ENCODE measurements at regions not wholly inside any gene's neighbourhood (a gene's known extent, or its start where the extent isn't known, plus 50 kb on each side); places are given as distances from the start of the nearest gene placed in this dataset.

DNA sequence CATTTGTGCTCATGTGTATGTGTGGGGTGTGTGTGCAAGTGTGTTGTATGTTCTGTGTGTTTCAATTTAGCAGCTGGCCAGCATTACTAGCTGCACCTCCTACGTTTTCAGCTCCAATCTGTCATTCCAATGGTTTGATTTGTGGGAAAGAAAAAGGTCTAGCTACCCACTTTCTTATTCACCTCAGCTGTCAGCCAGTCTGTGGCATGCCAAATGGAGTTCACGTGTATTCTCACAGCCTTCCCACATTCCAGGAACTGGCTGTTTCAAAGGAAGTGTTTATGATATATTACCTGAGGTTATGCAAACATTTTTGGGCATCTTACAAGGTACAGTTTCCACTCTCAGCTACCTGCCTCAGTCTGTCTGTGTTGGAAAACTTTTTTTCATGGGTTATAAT lies 220.2 kb upstream of the CPNE8 start:
- DNase-seq (ENCODE audit: low read depth in 2 of 2): no peak

DNA sequence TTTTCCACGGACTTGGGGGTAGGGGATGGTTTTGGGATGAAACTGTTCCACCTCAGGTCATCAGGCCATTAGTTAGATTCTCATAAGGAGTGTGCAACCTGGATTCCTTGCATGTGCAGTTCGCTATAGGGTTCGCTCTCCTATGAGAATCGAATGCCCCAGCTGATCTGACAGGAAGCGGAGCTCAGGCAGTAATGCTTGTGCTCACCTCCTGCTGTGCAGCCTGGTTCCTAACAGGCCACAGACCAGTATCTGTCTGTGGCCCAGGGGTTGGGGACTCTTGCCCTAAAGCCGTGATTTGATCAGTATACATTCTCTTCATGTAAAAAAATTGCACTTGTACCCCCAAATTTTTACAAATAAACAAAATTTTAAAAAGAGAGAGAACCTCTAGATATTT lies 219.4 kb upstream of the CPNE8 start:
- DNase-seq (ENCODE audit: low read depth in 2 of 2): no peak

DNA sequence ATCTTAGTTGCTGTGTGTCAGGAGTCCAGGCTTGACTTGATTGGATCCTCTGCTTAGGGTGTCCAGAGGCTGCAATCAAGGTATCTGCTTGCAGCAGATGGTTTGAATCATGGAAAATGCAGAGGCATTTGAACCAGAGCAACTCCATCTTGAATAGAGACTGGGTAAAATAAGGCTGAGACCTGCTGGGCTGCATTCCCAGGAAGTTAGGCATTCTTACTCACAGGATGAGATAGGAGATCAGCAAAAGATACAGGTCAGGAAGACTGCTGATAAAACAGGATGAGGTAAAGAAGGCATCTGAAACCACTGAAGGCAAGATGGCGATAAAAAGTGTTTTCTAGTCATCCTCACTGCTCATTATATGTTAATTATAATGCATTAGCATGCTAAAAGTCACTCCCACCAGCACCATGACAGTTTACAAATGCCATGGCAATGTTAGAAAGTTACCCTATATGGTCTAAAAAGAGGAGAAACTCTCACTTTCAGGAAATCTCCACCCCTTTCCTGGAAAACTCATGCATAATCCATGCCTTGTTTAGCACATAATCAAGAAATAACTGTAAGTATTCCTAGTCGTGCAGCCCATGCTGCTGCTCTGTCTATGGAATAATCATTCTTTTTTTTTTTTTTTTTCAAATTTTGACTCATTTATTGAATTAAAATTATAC lies 218.3 kb upstream of the CPNE8 start:
- no peak for DNase-seq (ENCODE audit: low read depth in 2 of 2)

DNA sequence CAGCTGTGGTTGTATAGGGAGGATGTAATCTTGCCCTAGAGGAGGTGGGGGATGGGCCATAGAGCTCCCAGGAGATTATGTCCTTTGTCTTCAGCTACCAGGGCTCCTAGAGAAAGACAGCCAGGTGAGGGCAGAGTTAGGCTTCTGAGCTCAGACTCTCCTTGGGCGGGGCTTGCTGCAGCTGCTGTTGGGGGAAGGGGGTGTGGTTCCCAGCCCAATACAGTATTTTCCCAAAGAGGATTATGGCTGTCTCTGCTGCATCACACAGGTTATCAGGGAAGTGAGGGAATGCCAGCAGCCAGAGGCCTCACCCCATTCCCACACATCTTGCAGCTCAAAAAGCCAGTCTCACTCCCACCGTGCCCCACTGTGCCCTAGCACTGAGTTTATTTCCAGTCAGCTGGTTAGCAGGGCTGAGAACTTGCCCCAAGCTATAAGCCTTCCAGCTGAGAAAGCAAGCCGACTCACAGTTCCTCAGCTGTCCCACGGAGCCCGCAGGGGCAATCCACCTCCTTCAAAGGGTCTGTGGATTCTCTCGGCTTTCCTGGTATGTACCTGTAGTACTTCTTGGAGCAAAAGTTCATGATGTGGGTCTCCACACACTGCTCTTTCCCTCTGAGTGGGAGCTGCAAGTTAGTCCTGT lies 217.3 kb upstream of the CPNE8 start:
- DNase-seq (ENCODE audit: low read depth in 2 of 2): no peak

DNA sequence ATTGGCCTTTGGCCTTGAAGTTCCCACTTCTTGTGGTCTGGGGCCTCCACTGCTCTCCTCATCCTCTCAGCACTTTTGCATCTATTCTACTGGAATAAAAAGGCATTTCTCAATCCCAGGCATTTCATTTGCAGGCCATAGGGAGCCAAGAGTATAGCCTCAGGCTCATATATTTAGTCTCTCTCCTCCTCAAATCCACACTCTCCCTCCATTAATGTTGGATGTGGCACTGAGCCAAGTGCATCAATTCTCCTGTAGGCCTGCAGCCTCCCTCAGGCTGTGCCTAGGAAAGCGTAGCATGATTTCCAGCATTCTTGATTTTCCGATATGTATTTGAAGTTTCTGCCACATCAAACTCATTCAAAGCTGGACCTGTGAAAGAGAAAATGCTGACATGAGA lies 211.5 kb upstream of the CPNE8 start:
- DNase-seq (ENCODE audit: low read depth in 2 of 2): no peak

DNA sequence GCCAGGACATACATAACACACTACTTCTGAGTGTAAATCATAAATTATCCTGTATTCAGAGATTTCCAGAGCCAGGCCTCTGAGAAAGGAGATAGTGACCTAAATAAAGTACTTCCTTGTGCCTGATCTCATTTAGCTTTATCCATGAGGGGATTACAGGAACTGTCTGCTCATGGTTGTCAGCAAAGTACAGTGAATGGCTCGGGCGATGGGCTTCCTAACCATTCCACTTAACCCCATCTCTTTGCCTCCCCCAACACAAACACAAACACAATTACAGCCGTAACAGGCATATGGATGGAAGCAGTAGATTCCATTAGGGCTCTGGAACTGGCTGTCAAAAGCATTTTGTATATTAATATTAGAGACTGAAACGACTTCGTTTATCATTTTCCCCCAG lies 206.7 kb upstream of the CPNE8 start:
- DNase-seq (ENCODE audit: low read depth in 2 of 2): no peak

DNA sequence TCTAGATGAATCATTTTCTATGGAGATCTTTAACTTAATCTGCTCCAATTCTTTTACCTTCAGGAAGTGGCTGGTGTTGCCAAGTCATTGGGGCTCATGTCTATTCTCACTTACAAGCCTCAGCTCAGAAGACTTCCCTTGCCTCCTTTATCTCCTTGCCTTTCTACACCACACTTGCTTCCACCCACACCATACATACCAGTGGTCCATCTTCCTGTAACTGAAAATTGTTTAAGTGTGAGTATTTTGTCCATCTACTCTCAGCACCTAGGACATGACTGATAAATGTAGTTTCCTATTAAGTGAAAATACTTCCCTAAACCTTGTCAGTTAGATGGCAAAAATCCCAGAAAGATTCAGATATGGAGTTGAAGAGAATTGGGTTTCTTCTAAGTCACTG lies 199.7 kb upstream of the CPNE8 start:
- no peak for DNase-seq (ENCODE audit: low read depth in 2 of 2)

DNA sequence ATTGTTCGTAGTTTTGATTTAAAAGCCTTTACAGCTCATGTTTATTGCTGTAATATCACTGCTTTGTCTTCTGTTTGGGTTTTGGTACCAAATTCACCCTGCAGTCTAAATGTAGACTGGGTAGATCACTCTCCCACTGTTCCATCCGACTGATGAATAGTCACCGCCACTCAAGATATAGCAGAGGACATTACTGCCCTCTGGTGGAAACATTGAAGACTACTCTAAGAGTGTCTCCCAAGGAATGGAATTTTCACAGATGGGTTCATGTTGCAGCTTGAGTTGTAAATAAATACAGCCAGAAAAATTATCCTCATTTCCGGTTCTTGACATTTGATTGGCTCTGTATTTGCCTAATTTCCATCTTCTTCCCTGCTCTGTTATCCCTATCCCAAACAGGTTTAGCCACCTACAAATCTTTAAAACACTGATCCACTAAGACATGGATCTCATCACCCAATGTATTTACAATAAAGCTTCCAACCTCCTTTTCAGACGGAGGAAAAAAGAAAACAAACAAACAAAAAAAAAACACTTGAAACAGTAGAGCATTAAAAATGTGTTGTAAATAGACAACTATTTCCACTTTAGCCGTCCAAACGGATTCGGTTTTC lies 198.3 kb upstream of the CPNE8 start:
- no peak for DNase-seq (ENCODE audit: low read depth in 2 of 2)

DNA sequence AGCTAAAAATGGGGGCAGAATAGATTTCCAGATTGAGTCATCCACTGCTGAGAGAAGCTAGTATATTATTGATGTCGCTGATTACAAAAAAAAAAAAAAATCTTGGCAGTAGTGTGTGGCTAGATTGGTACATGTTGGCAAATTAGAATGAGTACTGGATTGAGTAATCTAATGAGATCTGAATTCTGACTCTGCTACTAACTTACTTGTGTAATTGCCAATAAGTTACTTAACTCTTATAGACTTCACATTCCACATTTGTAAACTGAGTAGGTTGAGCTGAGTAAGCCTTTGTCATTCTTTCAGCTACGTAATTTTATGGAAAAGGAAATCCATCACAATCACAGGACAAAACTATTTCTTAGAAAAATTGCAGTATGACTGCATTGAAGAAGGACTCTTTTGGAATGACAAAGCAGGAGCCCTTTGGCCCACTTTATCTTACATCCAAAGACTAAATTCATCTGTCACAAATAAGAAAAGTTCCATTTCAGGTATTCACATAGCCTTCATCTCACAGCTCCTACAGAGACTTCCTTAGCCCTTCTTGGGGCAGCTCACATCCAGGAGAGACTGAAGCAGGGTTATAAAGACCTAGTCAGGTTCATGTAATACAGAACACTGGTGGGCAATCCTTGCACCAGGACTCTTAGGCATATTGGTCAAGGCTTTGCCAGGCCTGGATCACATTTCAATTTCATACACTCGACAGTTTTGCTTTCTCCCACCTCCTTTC lies 197.3 kb upstream of the CPNE8 start:
- peak in 1 of 2 experiments; percentile 2 for DNase-seq (ENCODE audit: low read depth in 2 of 2)

DNA sequence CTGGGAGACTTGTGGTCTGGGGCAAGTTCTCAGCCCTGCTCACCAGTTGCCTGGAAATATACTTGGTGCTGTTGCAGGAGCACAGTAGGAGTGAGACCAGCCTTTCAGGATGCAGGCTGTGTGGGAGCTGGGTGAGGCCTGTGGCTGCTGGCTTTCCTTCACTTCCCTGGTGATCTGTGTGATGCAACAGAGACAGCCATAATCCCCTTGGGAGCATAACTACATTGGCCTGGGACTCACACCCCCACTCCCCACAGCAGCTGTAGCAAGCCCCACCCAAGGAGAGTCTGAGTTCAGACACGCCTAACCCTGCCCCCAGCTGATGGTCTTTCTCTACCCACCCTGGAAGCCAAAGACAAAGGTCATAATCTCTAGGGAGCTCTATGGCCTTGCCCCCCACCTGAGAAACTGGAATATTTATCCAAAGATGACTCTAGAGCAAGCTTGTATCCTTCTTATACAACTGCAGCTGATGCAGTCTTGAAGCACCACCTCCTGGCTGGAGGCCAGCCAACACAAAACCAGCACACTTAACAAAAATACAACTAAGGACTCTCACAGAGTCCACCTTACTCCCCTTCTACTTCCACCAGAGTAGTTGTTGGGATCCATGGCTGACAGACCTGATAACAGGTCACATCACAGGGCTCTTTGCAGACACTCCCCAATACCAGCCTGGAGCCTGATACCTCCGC lies 190.4 kb upstream of the CPNE8 start:
- DNase-seq (ENCODE audit: low read depth in 2 of 2): no peak

DNA sequence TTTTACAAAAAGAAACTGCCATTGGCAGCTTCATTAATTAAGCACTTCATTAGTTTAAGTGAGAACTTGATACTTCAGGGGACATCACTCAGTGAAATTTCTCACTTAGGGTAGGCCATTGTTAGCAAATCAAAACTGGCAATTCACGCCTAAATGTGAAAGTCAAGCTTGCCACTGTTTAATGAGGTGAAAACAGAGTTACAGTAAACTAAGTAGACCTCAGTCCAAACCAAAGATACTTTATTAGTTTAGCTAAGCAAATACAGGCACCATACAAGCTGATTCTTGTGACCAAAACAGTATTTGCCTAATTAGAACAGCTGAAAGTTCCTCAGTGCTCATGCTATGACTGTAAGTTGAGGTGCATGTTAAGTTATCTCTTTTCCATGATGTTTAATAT lies 176.5 kb upstream of the CPNE8 start:
- no peak for DNase-seq (ENCODE audit: low read depth in 2 of 2)

DNA sequence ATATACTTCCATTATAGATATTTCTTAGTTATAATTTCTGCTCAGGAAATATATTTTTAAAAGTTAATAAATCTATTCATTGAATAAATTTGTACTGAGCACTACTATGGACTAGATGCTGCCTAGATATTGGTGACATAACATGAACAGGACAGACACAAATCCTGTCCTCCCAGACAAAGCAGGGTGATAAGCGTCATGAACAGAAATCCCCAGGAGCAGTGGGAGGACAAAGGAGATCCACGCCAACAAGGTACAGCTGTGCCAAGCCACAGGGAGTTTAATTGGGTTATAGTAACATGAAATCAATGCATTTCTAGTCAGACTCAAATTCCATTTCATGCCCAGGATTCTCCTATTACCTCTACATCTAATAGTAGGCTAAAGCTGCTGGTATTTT lies 171.8 kb upstream of the CPNE8 start:
- DNase-seq (ENCODE audit: low read depth in 2 of 2): no peak

DNA sequence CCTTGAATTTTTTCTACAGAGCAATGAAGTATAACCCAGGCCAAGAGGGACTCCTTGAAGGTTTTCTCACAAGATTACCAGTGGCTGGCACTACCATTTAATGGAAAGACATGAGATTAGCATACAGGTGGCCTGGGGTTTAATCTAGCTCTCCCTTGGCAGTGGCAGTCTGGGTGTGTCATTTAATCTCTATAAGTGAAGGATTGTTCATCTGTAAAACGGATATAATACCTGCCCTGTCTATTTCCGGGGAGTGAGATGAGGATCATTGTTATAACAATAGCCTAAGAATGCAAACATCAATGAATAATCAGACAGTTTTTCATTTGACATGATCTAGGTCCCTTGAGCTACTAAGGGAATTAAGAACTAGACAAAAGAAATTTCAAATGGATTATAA lies 168.7 kb upstream of the CPNE8 start:
- DNase-seq (ENCODE audit: low read depth in 2 of 2): no peak

DNA sequence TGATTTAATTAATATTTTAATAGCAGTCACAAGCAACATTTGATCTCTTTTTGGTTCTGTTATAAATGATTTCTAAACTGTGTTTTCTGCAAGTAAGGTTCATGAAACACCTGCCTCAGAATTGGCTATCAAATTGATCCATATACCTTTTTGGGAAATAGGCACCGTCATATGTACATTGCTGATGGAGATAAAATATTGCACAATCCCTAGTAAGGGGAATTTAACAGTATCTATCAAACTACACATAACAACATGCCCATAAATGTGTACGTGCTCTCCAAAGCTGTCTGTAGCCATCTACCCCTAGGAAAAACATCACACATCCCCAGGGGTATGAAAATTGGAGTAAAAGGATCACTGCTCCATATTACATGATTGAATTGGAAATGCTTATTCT lies 167.3 kb upstream of the CPNE8 start:
- no peak for DNase-seq (ENCODE audit: low read depth in 2 of 2)

DNA sequence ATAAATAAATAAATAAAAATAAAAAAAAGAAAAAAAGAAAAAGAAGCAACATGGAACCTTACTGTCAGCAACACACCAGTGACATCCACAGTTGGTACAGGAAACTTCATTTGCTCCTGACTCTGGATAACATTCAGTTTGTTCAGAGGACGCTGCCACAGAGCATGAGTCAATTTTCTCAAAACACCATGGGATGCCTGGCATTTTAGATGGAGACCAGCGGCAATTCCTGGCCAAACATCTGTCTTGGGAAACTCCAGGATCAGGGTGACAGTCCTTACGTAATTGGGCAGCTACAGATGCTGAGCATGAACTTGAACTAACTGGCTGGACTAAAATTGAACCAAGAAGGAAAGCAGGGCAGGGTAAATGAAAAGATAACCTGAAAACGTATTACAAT lies 166.2 kb upstream of the CPNE8 start:
- DNase-seq (ENCODE audit: low read depth in 2 of 2): no peak

DNA sequence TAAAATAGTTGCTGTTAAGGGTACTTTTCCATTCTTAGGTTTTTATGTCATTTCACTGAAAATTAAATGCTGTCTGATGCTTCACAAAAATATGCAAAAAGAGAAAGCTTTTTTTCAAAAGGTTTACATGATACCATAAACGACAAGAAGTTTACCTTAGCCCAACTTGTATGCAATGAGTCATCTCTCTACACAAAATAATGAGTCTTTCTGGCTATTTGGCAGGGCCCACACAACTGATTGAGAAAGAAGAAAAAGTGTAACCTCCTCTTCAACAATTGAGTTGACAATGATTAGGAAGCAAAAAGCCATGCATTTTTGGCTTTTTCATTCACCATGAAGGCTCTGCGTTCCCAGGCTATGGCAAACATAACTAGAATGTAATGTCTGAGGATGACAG lies 165.4 kb upstream of the CPNE8 start:
- no peak for DNase-seq (ENCODE audit: low read depth in 2 of 2)

DNA sequence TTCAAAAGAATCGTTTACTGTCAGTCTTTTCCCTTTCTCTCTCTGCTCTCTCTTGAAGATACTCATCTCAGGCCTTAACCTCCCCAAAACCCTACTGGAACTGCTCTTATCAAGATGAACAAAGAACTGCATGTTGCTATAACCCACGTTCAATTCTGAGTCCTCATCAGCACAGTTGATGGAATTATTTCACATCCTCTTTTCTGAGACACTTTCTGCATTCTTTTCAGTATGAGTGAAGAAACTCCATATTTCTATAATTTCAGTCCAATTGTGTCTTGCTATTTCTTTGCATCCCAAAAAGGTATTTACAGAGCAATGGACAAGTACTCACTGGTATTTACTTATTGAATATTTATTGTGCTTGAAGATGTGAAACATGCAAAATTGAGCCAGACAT lies 160.1 kb upstream of the CPNE8 start:
- DNase-seq (ENCODE audit: low read depth in 2 of 2): no peak

DNA sequence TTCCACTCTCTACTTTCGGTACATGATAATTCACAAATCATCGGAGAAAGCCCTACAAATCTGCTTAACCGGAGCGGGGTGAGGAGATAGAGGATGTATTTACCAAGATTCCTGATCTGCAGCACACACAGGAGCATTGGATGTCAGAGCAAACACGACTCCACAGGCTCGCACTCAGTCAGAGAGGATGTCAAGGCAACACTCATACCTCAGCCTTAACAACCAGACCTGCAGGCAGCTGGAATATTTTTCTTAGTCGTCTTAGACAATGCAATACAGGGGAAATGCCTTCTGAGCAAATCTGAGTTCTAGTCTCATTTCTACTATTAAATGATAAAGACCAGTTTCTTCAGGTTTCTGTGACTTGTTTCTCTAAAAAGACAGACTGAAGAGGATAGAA lies 159.3 kb upstream of the CPNE8 start:
- no peak for DNase-seq (ENCODE audit: low read depth in 2 of 2)

DNA sequence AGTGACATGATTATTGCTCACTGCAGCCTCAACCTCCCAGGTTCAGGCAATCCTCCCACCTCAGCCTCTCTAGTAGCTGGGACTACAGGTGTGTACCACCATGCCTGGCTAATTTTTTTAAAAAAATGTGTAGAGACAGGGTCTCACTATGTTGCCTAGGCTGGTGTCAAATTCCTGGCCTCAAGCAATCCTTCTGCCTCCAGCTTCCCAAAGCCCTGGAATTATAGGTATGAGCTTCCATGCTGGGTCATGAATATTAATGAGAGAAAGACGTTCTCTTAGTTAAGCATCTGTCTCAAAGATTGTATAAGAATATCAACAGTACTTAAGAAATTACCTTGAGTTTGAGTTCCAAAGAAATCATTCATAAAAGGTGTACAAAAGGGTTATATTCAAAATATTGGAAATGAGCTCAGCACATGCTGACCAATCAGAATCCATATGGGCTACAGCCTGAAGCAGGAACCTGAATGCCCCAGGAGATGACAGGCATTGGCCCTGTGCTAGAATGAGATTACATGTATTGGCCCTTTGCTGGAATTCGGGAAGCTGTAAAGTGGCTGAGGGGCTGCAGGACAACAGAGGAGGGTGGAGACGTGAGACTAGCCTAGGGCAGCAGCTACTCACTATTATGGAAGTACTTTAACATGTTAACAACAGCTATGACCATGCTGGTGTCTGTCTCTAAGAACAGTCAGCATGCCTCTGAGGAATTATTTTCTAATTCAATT lies 157.0 kb upstream of the CPNE8 start:
- DNase-seq (ENCODE audit: low read depth in 2 of 2): no peak

DNA sequence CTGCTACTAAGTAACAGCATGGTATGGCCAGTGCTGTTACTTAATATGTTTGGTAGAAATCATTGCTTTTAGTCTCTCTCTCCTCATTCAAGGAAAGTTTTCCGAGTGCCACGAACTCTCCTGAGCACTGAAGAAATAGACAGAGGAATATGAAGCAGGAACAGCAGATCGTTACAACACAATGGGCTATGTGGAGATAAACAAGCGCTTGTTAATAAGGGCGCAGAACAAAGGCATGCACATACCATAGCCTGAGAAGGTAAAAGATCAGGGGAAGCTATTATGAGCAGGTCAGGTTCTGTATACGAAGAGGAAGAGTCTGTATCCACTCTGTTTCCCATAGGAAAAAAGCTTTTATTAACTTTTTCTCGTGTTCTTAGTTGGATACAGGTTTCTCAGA lies 156.2 kb upstream of the CPNE8 start:
- DNase-seq (ENCODE audit: low read depth in 2 of 2): no peak

DNA sequence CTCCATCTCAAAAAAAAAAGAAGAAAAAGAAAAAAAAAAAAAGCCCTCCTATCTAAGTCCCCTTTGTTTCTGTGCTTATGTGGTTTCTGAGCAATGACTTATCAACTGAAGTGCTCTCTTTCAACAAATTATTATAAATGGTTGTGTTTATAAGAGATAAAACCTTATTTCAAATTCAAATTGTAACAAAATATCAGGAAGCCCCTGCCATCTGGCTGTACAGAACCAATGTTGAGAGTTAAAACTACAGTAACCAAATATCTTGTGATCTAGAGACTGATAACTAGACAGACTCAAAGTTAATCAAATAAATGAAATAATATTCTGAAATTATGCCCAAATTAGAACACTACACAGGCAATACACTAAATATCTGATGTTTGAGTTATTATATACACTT lies 143.0 kb upstream of the CPNE8 start:
- no peak for DNase-seq (ENCODE audit: low read depth in 2 of 2)

Measured in fibroblast of skin of left biceps (primary cell).